ENCODE measurements at regions not wholly inside any gene's neighbourhood (a gene's known extent, or its start where the extent isn't known, plus 50 kb on each side); places are given as distances from the start of the nearest gene placed in this dataset.

GRCh38 chr14:29301571-29301970 lies 535.0 kb downstream of the FOXG1 start:
- TF ChIP-seq CTCF (IDR thresholded peaks at IDR 0.05): no peak
- no peak for TF ChIP-seq EZH2 (IDR thresholded peaks at IDR 0.05; ENCODE audit: borderline replicate concordance, insufficient read depth, low read depth, low read length, poor library complexity, severe bottlenecking)

Measured in B cell (primary cell).